Activated B cell treated with CpG ODN at 0.5 μM for 24 hours (primary cell): ENCODE measurements at regions not wholly inside any gene's neighbourhood (a gene's known extent, or its start where the extent isn't known, plus 50 kb on each side); places are given as distances from the start of the nearest gene placed in this dataset.

ENCODE experiments used
- ATAC-seq: fragments of 200-7000 bp; cut with Tn5 transposase; one replicate; pipeline ENCODE4 v1.10.0; 2021; ENCODE audit warnings: low read depth, mild to moderate bottlenecking, moderate library complexity
- CTCF ChIA-PET: fragments of 350-600 bp; sonication (Branson Sonifier 250); formaldehyde crosslinking; loops from one replicate; lab custom pipeline; 2021; ENCODE audit warnings: antibody characterized with exemption; lab: Charles Lee
- POLR2A ChIA-PET: fragments of 350-600 bp; sonication (Branson Sonifier 250); formaldehyde crosslinking; loops from one replicate; lab custom pipeline; 2021; ENCODE audit warnings: antibody characterized with exemption; lab: Charles Lee
- DNase-seq: peaks from one replicate; pipeline ENCODE4 v3.0.0; 2022
- H3K27ac Mint-ChIP-seq: one replicate; pipeline ENCODE4 v1.8.0; 2020; ENCODE audit warnings: mixed read lengths
- H3K27me3 Mint-ChIP-seq: one replicate; pipeline ENCODE4 v1.8.0; 2021; ENCODE audit warnings: mixed read lengths
- H3K36me3 Mint-ChIP-seq: one replicate; pipeline ENCODE4 v1.8.0; 2021; ENCODE audit warnings: low read depth, mixed read lengths
- H3K4me1 Mint-ChIP-seq: one replicate; pipeline ENCODE4 v1.8.0; 2021; ENCODE audit warnings: mixed read lengths
- H3K4me3 Mint-ChIP-seq: one replicate; pipeline ENCODE4 v1.8.0; 2020; ENCODE audit warnings: mild to moderate bottlenecking, mixed read lengths
- H3K9me3 Mint-ChIP-seq: one replicate; pipeline ENCODE4 v1.8.0; 2020; ENCODE audit warnings: mixed read lengths
- CTCF ChIP-seq: fragments of 200-600 bp; IDR thresholded peaks from one replicate; pipeline ENCODE4 v1.8.0; 2022; ENCODE audit warnings: antibody characterized with exemption, mild to moderate bottlenecking
- intact Hi-C: fragments of 100-400 bp; cut with micrococcal nuclease; formaldehyde crosslinking; loops from one replicate; pipeline ENCODE4 v1.15.1; 2024

GRCh38 chr5:174272671-174273070 is 227.2 kb downstream of the NSG2 start:
- Mint-ChIP-seq H3K4me3 (no peak overlapping the region), H3K27me3 (no peaks in the 10 kb centered on the region), H3K27ac (no peak overlapping the region), H3K9me3 (peaks cover 7% of the 10 kb centered on the region), H3K36me3 (no peaks in the 10 kb centered on the region), H3K4me1 (no peaks in the 10 kb centered on the region)
- no peak for DNase-seq
- no peak for ATAC-seq
- CTCF ChIA-PET, result no interaction called here
- POLR2A ChIA-PET, result no interaction called here
- TF ChIP-seq CTCF, result no peak
- intact Hi-C loops, result no loop called here

GRCh38 chr5:174273325-174273724 is 227.8 kb downstream of the NSG2 start:
- Mint-ChIP-seq H3K36me3 (no peaks in the 10 kb centered on the region), H3K27ac (no peak overlapping the region), H3K9me3 (peaks cover 7% of the 10 kb centered on the region), H3K27me3 (no peaks in the 10 kb centered on the region), H3K4me3 (no peak overlapping the region), H3K4me1 (no peaks in the 10 kb centered on the region)
- CTCF ChIA-PET, result no interaction called here
- TF ChIP-seq CTCF, result no peak
- POLR2A ChIA-PET, result no interaction called here
- intact Hi-C loops, result no loop called here
- DNase-seq (no peak), ATAC-seq (no peak)

GRCh38 chr5:174275959-174276358 is 230.5 kb downstream of the NSG2 start:
- Mint-ChIP-seq H3K36me3 (no peaks in the 10 kb centered on the region), H3K27ac (no peak overlapping the region), H3K4me3 (no peak overlapping the region), H3K27me3 (no peaks in the 10 kb centered on the region), H3K9me3 (no peaks in the 10 kb centered on the region), H3K4me1 (no peaks in the 10 kb centered on the region)
- ChIA-PET POLR2A (no interaction called here), CTCF (no interaction called here)
- no peak for TF ChIP-seq CTCF
- ATAC-seq, result no peak
- DNase-seq, result no peak
- intact Hi-C loops, result no loop called here

- DNase-seq (no peak), ATAC-seq (no peak)
- no peak for TF ChIP-seq CTCF
- H3K27ac Mint-ChIP-seq, result no peak overlapping the region
- no peaks in the 10 kb centered on the region for H3K27me3 Mint-ChIP-seq
- no peaks in the 10 kb centered on the region for H3K4me1 Mint-ChIP-seq
- POLR2A ChIA-PET, result no interaction called here
- no peaks in the 10 kb centered on the region for H3K9me3 Mint-ChIP-seq
- no peak overlapping the region for H3K4me3 Mint-ChIP-seq
- CTCF ChIA-PET, result no interaction called here
- no peaks in the 10 kb centered on the region for H3K36me3 Mint-ChIP-seq
- intact Hi-C loops, result no loop called here
These were observed 235.7 kb downstream of the NSG2 start for GRCh38 chr5:174281089-174281760.

GRCh38 chr5:174281855-174282254 is 236.3 kb downstream of the NSG2 start:
- Mint-ChIP-seq H3K36me3 (no peaks in the 10 kb centered on the region), H3K9me3 (no peaks in the 10 kb centered on the region), H3K4me1 (no peaks in the 10 kb centered on the region), H3K27me3 (no peaks in the 10 kb centered on the region), H3K4me3 (no peak overlapping the region), H3K27ac (no peak overlapping the region)
- intact Hi-C loops, result no loop called here
- DNase-seq (no peak), ATAC-seq (no peak)
- ChIA-PET CTCF (no interaction called here), POLR2A (no interaction called here)
- TF ChIP-seq CTCF, result no peak
